ENCODE measurements at regions not wholly inside any gene's neighbourhood (a gene's known extent, or its start where the extent isn't known, plus 50 kb on each side); places are given as distances from the start of the nearest gene placed in this dataset.
"Not testable (repeated sequence)": the region's sequence is repeated elsewhere in the genome, so short reads cannot be mapped to it uniquely, and the experiment has no call there.

DNA sequence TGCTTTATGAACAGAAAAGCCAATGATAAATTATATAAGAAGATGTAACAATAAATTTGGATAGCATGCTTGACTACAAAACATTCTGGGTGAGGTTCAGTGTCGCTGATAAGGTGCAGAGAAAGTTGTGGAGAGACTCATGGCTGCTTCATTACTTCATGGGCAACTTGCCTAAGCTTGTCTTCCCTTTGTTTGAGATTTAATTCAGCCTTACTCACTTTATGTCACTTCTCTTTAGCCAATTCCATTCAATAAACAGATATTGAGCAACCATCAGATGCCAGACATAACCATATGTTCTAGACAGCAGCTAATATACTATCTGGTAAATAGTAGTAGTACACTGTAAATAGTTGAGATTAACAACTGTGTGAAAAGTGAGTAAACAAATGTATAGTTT is 401.5 kb upstream of the FRG2C start:
- Histone ChIP-seq H3K9ac (ENCODE audit: low read length in 5 of 5) (no peak overlapping the region), H3K36me3 (ENCODE audit: control insufficient read depth in 5 of 5, insufficient read depth in 5 of 5, low read length in 5 of 5) (no peaks in the 10 kb centered on the region)

GRCh38 chr3:75265897-75266296 is 398.2 kb upstream of the FRG2C start:
- no peak overlapping the region for H3K4me3 ChIP-seq (ENCODE audit: low read depth in 1 of 5, low read length in 5 of 5)

More for the DNA sequence above, 401.5 kb upstream of the FRG2C start:
- Histone ChIP-seq H3K27me3 (ENCODE audit: control insufficient read depth in 5 of 5, insufficient read depth in 4 of 5, low read length in 5 of 5) (peaks cover 0 to 3% (median 0%) of the 10 kb centered on the region in 5 donors), H3K27ac (ENCODE audit: low read depth, low read length) (no peak overlapping the region), H3K4me3 (ENCODE audit: low read depth in 1 of 5, low read length in 5 of 5) (no peak overlapping the region), H3K4me1 (ENCODE audit: control insufficient read depth in 5 of 5, insufficient read depth in 5 of 5, low read length in 5 of 5) (no peaks in the 10 kb centered on the region), H3K9me3 (ENCODE audit: control insufficient read depth in 5 of 5, low read length in 5 of 5) (no peaks in the 10 kb centered on the region)

GRCh38 chr3:75268576-75268975 is 395.6 kb upstream of the FRG2C start:
- H3K9me3 ChIP-seq (ENCODE audit: control insufficient read depth in 5 of 5, low read length in 5 of 5); H3K4me3 ChIP-seq (ENCODE audit: low read depth in 1 of 5, low read length in 5 of 5); H3K9ac ChIP-seq (ENCODE audit: low read length in 5 of 5); H3K27ac ChIP-seq (ENCODE audit: low read depth, low read length); H3K4me1 ChIP-seq (ENCODE audit: control insufficient read depth in 5 of 5, insufficient read depth in 5 of 5, low read length in 5 of 5); H3K36me3 ChIP-seq (ENCODE audit: control insufficient read depth in 5 of 5, insufficient read depth in 5 of 5, low read length in 5 of 5); H3K27me3 ChIP-seq (ENCODE audit: control insufficient read depth in 5 of 5, insufficient read depth in 4 of 5, low read length in 5 of 5): not testable (repeated sequence)

More at GRCh38 chr3:75265897-75266296, 398.2 kb upstream of the FRG2C start:
- Histone ChIP-seq H3K36me3 (ENCODE audit: control insufficient read depth in 5 of 5, insufficient read depth in 5 of 5, low read length in 5 of 5) (no peaks in the 10 kb centered on the region), H3K27ac (ENCODE audit: low read depth, low read length) (no peak overlapping the region), H3K4me1 (ENCODE audit: control insufficient read depth in 5 of 5, insufficient read depth in 5 of 5, low read length in 5 of 5) (no peaks in the 10 kb centered on the region), H3K9me3 (ENCODE audit: control insufficient read depth in 5 of 5, low read length in 5 of 5) (no peaks in the 10 kb centered on the region), H3K27me3 (ENCODE audit: control insufficient read depth in 5 of 5, insufficient read depth in 4 of 5, low read length in 5 of 5) (no peaks in the 10 kb centered on the region), H3K9ac (ENCODE audit: low read length in 5 of 5) (no peak overlapping the region)

DNA sequence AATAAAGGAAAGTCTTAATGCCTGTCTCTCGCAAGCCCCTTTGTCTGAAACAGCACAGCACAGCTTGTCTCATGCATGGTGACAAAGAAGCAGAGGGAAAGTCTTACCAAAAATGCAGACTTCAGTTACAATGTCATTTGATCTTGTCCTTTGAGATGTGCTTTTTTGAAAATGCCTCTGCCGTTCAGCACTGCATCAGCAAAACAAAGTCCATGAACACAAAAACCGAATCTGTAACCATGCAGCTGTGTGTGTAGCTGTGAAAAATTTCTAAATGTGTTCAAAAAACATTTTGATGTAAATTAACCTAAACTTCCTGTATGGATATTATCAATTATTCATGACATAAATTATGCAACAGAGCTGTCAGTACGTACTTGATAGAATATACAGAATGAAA is 391.9 kb upstream of the FRG2C start:
- H3K9ac ChIP-seq (ENCODE audit: low read length in 5 of 5); H3K36me3 ChIP-seq (ENCODE audit: control insufficient read depth in 5 of 5, insufficient read depth in 5 of 5, low read length in 5 of 5); H3K4me1 ChIP-seq (ENCODE audit: control insufficient read depth in 5 of 5, insufficient read depth in 5 of 5, low read length in 5 of 5); H3K27me3 ChIP-seq (ENCODE audit: control insufficient read depth in 5 of 5, insufficient read depth in 4 of 5, low read length in 5 of 5); H3K9me3 ChIP-seq (ENCODE audit: control insufficient read depth in 5 of 5, low read length in 5 of 5); H3K4me3 ChIP-seq (ENCODE audit: low read depth in 1 of 5, low read length in 5 of 5); H3K27ac ChIP-seq (ENCODE audit: low read depth, low read length): not testable (repeated sequence)

DNA sequence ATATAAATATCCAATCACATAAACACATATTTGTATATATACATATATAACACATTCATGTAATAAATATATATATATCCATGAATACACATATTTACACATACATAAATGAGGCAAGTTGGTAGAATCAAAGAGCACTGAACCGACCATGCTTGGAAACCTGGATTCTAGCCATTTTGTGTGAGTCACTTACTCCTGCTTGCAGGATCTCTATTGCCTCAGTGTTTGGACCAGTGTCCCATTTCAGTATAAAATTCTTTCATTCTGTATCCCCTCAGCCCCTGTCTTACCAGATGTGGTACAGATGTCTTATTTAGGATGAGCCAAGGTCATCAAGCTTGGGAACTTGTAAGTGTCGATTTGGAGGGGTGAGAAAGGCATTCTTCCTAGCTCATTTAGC is 391.4 kb upstream of the FRG2C start:
- no peak overlapping the region for H3K27ac ChIP-seq (ENCODE audit: low read depth, low read length)
- no peak overlapping the region for H3K9ac ChIP-seq (ENCODE audit: low read length in 5 of 5)

GRCh38 chr3:75285531-75286148 is 378.5 kb upstream of the FRG2C start:
- H3K27ac ChIP-seq (ENCODE audit: low read depth, low read length); H3K36me3 ChIP-seq (ENCODE audit: control insufficient read depth in 5 of 5, insufficient read depth in 5 of 5, low read length in 5 of 5); H3K4me1 ChIP-seq (ENCODE audit: control insufficient read depth in 5 of 5, insufficient read depth in 5 of 5, low read length in 5 of 5): not testable (repeated sequence)

More for the DNA sequence above, 391.4 kb upstream of the FRG2C start:
- H3K36me3 ChIP-seq (ENCODE audit: control insufficient read depth in 5 of 5, insufficient read depth in 5 of 5, low read length in 5 of 5): no peaks in the 10 kb centered on the region
- H3K4me3 ChIP-seq (ENCODE audit: low read depth in 1 of 5, low read length in 5 of 5): no peak overlapping the region
- H3K4me1 ChIP-seq (ENCODE audit: control insufficient read depth in 5 of 5, insufficient read depth in 5 of 5, low read length in 5 of 5): no peaks in the 10 kb centered on the region
- H3K9me3 ChIP-seq (ENCODE audit: control insufficient read depth in 5 of 5, low read length in 5 of 5): no peaks in the 10 kb centered on the region
- no peaks in the 10 kb centered on the region for H3K27me3 ChIP-seq (ENCODE audit: control insufficient read depth in 5 of 5, insufficient read depth in 4 of 5, low read length in 5 of 5)

GRCh38 chr3:75288972-75289574 is 375.1 kb upstream of the FRG2C start:
- H3K9ac ChIP-seq (ENCODE audit: low read length in 5 of 5); H3K36me3 ChIP-seq (ENCODE audit: control insufficient read depth in 5 of 5, insufficient read depth in 5 of 5, low read length in 5 of 5); H3K27ac ChIP-seq (ENCODE audit: low read depth, low read length); H3K9me3 ChIP-seq (ENCODE audit: control insufficient read depth in 5 of 5, low read length in 5 of 5); H3K27me3 ChIP-seq (ENCODE audit: control insufficient read depth in 5 of 5, insufficient read depth in 4 of 5, low read length in 5 of 5); H3K4me1 ChIP-seq (ENCODE audit: control insufficient read depth in 5 of 5, insufficient read depth in 5 of 5, low read length in 5 of 5); H3K4me3 ChIP-seq (ENCODE audit: low read depth in 1 of 5, low read length in 5 of 5): not testable (repeated sequence)

More at GRCh38 chr3:75285531-75286148, 378.5 kb upstream of the FRG2C start:
- H3K4me3 ChIP-seq (ENCODE audit: low read depth in 1 of 5, low read length in 5 of 5); H3K27me3 ChIP-seq (ENCODE audit: control insufficient read depth in 5 of 5, insufficient read depth in 4 of 5, low read length in 5 of 5); H3K9me3 ChIP-seq (ENCODE audit: control insufficient read depth in 5 of 5, low read length in 5 of 5); H3K9ac ChIP-seq (ENCODE audit: low read length in 5 of 5): not testable (repeated sequence)

GRCh38 chr3:75294124-75294523 is 370.0 kb upstream of the FRG2C start:
- no peak overlapping the region for H3K27ac ChIP-seq (ENCODE audit: low read depth, low read length)
- no peaks in the 10 kb centered on the region for H3K27me3 ChIP-seq (ENCODE audit: control insufficient read depth in 5 of 5, insufficient read depth in 4 of 5, low read length in 5 of 5)
- H3K9me3 ChIP-seq (ENCODE audit: control insufficient read depth in 5 of 5, low read length in 5 of 5): peaks cover 0 to 5% (median 0%) of the 10 kb centered on the region in 5 donors
- H3K4me3 ChIP-seq (ENCODE audit: low read depth in 1 of 5, low read length in 5 of 5): no peak overlapping the region
- no peaks in the 10 kb centered on the region for H3K36me3 ChIP-seq (ENCODE audit: control insufficient read depth in 5 of 5, insufficient read depth in 5 of 5, low read length in 5 of 5)
- H3K9ac ChIP-seq (ENCODE audit: low read length in 5 of 5): no peak overlapping the region
- H3K4me1 ChIP-seq (ENCODE audit: control insufficient read depth in 5 of 5, insufficient read depth in 5 of 5, low read length in 5 of 5): no peaks in the 10 kb centered on the region

DNA sequence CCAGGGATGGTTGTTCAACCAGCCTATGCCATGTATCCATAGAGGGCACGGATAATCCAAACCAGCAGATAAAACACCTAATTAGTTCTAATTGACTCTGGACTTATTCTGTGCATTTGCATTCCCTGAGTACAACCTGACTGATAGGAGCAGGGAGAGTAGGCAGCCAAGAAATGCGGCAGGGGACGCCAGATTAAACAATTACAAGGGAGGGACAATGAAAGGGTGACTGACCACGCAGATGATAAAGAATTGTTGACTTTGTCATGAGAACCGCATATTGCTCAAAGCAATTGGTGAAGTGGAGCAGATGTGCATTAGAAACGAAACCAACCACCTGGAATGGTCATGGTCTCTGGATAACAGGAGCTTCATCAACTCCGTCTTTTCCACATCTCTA is 369.1 kb upstream of the FRG2C start:
- Histone ChIP-seq H3K27ac (ENCODE audit: low read depth, low read length) (no peak overlapping the region), H3K4me3 (ENCODE audit: low read depth in 1 of 5, low read length in 5 of 5) (no peak overlapping the region), H3K9ac (ENCODE audit: low read length in 5 of 5) (no peak overlapping the region), H3K27me3 (ENCODE audit: control insufficient read depth in 5 of 5, insufficient read depth in 4 of 5, low read length in 5 of 5) (no peaks in the 10 kb centered on the region), H3K9me3 (ENCODE audit: control insufficient read depth in 5 of 5, low read length in 5 of 5) (peaks cover 0 to 5% (median 0%) of the 10 kb centered on the region in 5 donors), H3K36me3 (ENCODE audit: control insufficient read depth in 5 of 5, insufficient read depth in 5 of 5, low read length in 5 of 5) (no peaks in the 10 kb centered on the region), H3K4me1 (ENCODE audit: control insufficient read depth in 5 of 5, insufficient read depth in 5 of 5, low read length in 5 of 5) (no peaks in the 10 kb centered on the region)

GRCh38 chr3:75296858-75297257 is 367.3 kb upstream of the FRG2C start:
- peaks cover 0 to 12% (median 0%) of the 10 kb centered on the region in 5 donors for H3K4me1 ChIP-seq (ENCODE audit: control insufficient read depth in 5 of 5, insufficient read depth in 5 of 5, low read length in 5 of 5)
- no peak overlapping the region for H3K4me3 ChIP-seq (ENCODE audit: low read depth in 1 of 5, low read length in 5 of 5)
- peaks cover 0 to 5% (median 0%) of the 10 kb centered on the region in 5 donors for H3K9me3 ChIP-seq (ENCODE audit: control insufficient read depth in 5 of 5, low read length in 5 of 5)
- no peak overlapping the region for H3K27ac ChIP-seq (ENCODE audit: low read depth, low read length)
- H3K9ac ChIP-seq (ENCODE audit: low read length in 5 of 5): no peak overlapping the region
- H3K27me3 ChIP-seq (ENCODE audit: control insufficient read depth in 5 of 5, insufficient read depth in 4 of 5, low read length in 5 of 5): peaks cover 0 to 5% (median 0%) of the 10 kb centered on the region in 5 donors
- no peaks in the 10 kb centered on the region for H3K36me3 ChIP-seq (ENCODE audit: control insufficient read depth in 5 of 5, insufficient read depth in 5 of 5, low read length in 5 of 5)
